H1 (cell line): ENCODE measurements at regions not wholly inside any gene's neighbourhood (a gene's known extent, or its start where the extent isn't known, plus 50 kb on each side); places are given as distances from the start of the nearest gene placed in this dataset.

Experiments used
- CREB1 ChIP-seq: IDR thresholded peaks from 2 replicates; pipeline ENCODE4 v1.6.1; 2012; ENCODE audit warnings: inconsistent platforms
- EZH2 ChIP-seq: fragments of 200-600 bp; sonication (generic); IDR thresholded peaks from 2 replicates; pipeline ENCODE4 v1.7.1; 2012; ENCODE audit warnings: low read depth, mild to moderate bottlenecking, moderate library complexity, low read length, inconsistent platforms; ENCODE audit not compliant: severe bottlenecking
- TAF1 ChIP-seq: IDR thresholded peaks from 2 replicates; pipeline ENCODE4 v1.6.1; 2011; ENCODE audit warnings: mild to moderate bottlenecking, low read depth, low read length
- TAF7 ChIP-seq: optimal IDR thresholded peaks from 2 replicates; pipeline ENCODE3; 2011; ENCODE audit warnings: low read depth, mild to moderate bottlenecking, inconsistent platforms, low read length, moderate library complexity, borderline replicate concordance
- TCF12 ChIP-seq: IDR thresholded peaks from 2 replicates; pipeline ENCODE4 v1.6.1; 2011; ENCODE audit warnings: low read depth, mild to moderate bottlenecking, low read length
- TEAD4 ChIP-seq: IDR thresholded peaks from 2 replicates; pipeline ENCODE4 v1.6.1; 2012; ENCODE audit warnings: low read depth, low read length, inconsistent platforms, mixed read lengths
- TF ChIP-seq, protein P1 (sequence below): fragments of 300-600 bp; sonication (generic); IDR thresholded peaks from 2 replicates; pipeline ENCODE4 v1.7.1; 2012; ENCODE audit warnings: low read length, moderate library complexity, mild to moderate bottlenecking, inconsistent platforms; ENCODE audit not compliant: insufficient replicate concordance
- TF ChIP-seq, protein P2 (sequence below): IDR thresholded peaks from 2 replicates; pipeline ENCODE4 v1.6.1; 2012; ENCODE audit warnings: inconsistent platforms

DNA sequence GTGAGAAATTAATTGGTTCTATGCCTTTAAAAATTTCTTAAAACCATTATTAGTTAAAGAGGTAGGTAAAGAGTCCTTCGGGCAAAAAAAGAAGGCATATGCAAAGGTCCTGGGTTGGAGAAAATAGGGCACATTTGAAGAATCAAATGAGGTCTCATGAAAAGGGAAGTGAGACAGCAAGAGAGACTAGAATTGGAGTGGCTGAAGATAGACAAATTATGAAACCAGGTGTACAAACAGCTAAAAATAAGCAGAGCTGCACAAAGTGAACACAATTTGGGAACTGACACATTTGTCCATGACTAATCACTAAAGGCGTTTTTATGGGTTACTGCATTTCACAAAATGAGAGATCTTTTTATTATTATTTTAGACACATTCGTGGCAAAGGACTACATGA lies 581.2 kb downstream of the PYDC2 start (continued):
- TF ChIP-seq EZH2 (no peak), CREB1 (no peak), TCF12 (no peak), TAF1 (no peak), TAF7 (no peak), TEAD4 (no peak)
- TF ChIP-seq, protein P1, sequence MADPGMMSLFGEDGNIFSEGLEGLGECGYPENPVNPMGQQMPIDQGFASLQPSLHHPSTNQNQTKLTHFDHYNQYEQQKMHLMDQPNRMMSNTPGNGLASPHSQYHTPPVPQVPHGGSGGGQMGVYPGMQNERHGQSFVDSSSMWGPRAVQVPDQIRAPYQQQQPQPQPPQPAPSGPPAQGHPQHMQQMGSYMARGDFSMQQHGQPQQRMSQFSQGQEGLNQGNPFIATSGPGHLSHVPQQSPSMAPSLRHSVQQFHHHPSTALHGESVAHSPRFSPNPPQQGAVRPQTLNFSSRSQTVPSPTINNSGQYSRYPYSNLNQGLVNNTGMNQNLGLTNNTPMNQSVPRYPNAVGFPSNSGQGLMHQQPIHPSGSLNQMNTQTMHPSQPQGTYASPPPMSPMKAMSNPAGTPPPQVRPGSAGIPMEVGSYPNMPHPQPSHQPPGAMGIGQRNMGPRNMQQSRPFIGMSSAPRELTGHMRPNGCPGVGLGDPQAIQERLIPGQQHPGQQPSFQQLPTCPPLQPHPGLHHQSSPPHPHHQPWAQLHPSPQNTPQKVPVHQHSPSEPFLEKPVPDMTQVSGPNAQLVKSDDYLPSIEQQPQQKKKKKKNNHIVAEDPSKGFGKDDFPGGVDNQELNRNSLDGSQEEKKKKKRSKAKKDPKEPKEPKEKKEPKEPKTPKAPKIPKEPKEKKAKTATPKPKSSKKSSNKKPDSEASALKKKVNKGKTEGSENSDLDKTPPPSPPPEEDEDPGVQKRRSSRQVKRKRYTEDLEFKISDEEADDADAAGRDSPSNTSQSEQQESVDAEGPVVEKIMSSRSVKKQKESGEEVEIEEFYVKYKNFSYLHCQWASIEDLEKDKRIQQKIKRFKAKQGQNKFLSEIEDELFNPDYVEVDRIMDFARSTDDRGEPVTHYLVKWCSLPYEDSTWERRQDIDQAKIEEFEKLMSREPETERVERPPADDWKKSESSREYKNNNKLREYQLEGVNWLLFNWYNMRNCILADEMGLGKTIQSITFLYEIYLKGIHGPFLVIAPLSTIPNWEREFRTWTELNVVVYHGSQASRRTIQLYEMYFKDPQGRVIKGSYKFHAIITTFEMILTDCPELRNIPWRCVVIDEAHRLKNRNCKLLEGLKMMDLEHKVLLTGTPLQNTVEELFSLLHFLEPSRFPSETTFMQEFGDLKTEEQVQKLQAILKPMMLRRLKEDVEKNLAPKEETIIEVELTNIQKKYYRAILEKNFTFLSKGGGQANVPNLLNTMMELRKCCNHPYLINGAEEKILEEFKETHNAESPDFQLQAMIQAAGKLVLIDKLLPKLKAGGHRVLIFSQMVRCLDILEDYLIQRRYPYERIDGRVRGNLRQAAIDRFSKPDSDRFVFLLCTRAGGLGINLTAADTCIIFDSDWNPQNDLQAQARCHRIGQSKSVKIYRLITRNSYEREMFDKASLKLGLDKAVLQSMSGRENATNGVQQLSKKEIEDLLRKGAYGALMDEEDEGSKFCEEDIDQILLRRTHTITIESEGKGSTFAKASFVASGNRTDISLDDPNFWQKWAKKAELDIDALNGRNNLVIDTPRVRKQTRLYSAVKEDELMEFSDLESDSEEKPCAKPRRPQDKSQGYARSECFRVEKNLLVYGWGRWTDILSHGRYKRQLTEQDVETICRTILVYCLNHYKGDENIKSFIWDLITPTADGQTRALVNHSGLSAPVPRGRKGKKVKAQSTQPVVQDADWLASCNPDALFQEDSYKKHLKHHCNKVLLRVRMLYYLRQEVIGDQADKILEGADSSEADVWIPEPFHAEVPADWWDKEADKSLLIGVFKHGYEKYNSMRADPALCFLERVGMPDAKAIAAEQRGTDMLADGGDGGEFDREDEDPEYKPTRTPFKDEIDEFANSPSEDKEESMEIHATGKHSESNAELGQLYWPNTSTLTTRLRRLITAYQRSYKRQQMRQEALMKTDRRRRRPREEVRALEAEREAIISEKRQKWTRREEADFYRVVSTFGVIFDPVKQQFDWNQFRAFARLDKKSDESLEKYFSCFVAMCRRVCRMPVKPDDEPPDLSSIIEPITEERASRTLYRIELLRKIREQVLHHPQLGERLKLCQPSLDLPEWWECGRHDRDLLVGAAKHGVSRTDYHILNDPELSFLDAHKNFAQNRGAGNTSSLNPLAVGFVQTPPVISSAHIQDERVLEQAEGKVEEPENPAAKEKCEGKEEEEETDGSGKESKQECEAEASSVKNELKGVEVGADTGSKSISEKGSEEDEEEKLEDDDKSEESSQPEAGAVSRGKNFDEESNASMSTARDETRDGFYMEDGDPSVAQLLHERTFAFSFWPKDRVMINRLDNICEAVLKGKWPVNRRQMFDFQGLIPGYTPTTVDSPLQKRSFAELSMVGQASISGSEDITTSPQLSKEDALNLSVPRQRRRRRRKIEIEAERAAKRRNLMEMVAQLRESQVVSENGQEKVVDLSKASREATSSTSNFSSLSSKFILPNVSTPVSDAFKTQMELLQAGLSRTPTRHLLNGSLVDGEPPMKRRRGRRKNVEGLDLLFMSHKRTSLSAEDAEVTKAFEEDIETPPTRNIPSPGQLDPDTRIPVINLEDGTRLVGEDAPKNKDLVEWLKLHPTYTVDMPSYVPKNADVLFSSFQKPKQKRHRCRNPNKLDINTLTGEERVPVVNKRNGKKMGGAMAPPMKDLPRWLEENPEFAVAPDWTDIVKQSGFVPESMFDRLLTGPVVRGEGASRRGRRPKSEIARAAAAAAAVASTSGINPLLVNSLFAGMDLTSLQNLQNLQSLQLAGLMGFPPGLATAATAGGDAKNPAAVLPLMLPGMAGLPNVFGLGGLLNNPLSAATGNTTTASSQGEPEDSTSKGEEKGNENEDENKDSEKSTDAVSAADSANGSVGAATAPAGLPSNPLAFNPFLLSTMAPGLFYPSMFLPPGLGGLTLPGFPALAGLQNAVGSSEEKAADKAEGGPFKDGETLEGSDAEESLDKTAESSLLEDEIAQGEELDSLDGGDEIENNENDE: no peak
- TF ChIP-seq, protein P2, sequence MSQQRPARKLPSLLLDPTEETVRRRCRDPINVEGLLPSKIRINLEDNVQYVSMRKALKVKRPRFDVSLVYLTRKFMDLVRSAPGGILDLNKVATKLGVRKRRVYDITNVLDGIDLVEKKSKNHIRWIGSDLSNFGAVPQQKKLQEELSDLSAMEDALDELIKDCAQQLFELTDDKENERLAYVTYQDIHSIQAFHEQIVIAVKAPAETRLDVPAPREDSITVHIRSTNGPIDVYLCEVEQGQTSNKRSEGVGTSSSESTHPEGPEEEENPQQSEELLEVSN: no peak
